Gastrocnemius medialis (tissue), 4 donors: ENCODE measurements at regions not wholly inside any gene's neighbourhood (a gene's known extent, or its start where the extent isn't known, plus 50 kb on each side); places are given as distances from the start of the nearest gene placed in this dataset.

Source experiments
- ATAC-seq, 2 donors: fragments of 150-250 bp; one replicate each; pipeline ENCODE4 v1.9.1; 2016
- DNase-seq, 2 donors: peaks; one replicate each; pipeline ENCODE4 v3.0.0-alpha.2; 2019
- H3K27ac ChIP-seq, 4 donors: fragments of 200-600 bp; sonication (generic); 1 replicate in 1 of 4; 2 replicates in 3 of 4; pipeline ENCODE4 v1.5.1; 2016 to 2018; ENCODE audit warnings: mild to moderate bottlenecking in 2 of 4, moderate library complexity in 1 of 4
- H3K27me3 ChIP-seq, 3 donors: fragments of 200-600 bp; sonication (generic) in 2 of 3; 1 replicate in 1 of 3; 2 replicates in 2 of 3; pipeline versions ENCODE4 v1.5.1 to v1.6.0; 2016 to 2019; ENCODE audit warnings: mild to moderate bottlenecking in 1 of 3, moderate library complexity in 1 of 3
- H3K36me3 ChIP-seq, 2 donors: fragments of 200-600 bp; sonication (generic) in 1 of 2; one replicate each; pipeline ENCODE4 v1.5.1; 2017 to 2018
- H3K4me1 ChIP-seq, 2 donors: fragments of 200-600 bp; sonication (generic) in 1 of 2; one replicate each; pipeline ENCODE4 v1.5.1; 2016 to 2017; ENCODE audit warnings: mild to moderate bottlenecking in 2 of 2
- H3K4me3 ChIP-seq, 4 donors: fragments of 200-600 bp; sonication (generic) in 3 of 4; 1 replicate in 1 of 4; 2 replicates in 3 of 4; pipeline ENCODE4 v1.5.1; 2016 to 2019; ENCODE audit warnings: mild to moderate bottlenecking in 2 of 4
- H3K9me3 ChIP-seq, 3 donors: fragments of 200-600 bp; sonication (generic) in 2 of 3; 1 replicate in 1 of 3; 2 replicates in 2 of 3; pipeline ENCODE4 v1.5.1; 2016 to 2019
- POLR2A ChIP-seq, 2 donors: fragments of 450-650 bp; IDR thresholded peaks; one replicate each; pipeline ENCODE4 v1.6.1; 2017; ENCODE audit warnings: antibody characterized with exemption in 2 of 2, mild to moderate bottlenecking in 2 of 2, moderate library complexity in 2 of 2
- in situ Hi-C, 4 donors: fragments of 200-750 bp; cut with MboI; loops; one replicate each; pipeline versions ENCODE4 v1.15.0 to v1.8.0; 2017; ENCODE audit warnings: low sequenced_read_pairs in 4 of 4
- intact Hi-C: fragments of 100-400 bp; cut with DNase I; formaldehyde crosslinking; loops from one replicate; pipeline ENCODE4 v1.15.1; 2023; ENCODE audit warnings: low total_unique reads
- TF ChIP-seq, protein P1 (sequence below), 5 experiments: fragments of 450-650 bp in 3 of 5; fragments of 200-600 bp in 2 of 5; sonication (generic) in 2 of 5; IDR thresholded peaks in 4 of 5; conservative IDR thresholded peaks in 1 of 5; 1 replicate in 4 of 5; 2 replicates in 1 of 5; pipeline ENCODE4 v1.5.1; 2016 to 2019; ENCODE audit warnings: antibody characterized with exemption in 5 of 5, mild to moderate bottlenecking in 3 of 5, moderate library complexity in 3 of 5

DNA sequence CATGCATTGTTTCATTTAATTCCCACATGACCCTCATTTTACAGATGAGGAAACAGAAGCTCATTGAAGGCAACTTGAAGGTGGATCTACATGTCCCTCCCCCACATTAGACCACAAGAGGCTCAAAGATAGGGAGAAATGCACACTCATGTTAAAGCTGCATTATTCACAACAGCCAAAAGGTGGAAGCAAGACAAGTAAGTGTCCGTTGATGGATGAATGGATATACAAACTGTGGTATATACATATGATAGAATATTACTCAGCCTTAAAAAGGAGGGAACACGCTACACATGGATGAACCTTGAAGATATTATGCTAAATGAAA is 149.7 kb upstream of the JUN start:
- H3K27ac ChIP-seq = no peak overlapping the region
- intact Hi-C loops = no loop called here
- H3K27me3 ChIP-seq = no peaks in the 10 kb centered on the region
- TF ChIP-seq, protein P1, sequence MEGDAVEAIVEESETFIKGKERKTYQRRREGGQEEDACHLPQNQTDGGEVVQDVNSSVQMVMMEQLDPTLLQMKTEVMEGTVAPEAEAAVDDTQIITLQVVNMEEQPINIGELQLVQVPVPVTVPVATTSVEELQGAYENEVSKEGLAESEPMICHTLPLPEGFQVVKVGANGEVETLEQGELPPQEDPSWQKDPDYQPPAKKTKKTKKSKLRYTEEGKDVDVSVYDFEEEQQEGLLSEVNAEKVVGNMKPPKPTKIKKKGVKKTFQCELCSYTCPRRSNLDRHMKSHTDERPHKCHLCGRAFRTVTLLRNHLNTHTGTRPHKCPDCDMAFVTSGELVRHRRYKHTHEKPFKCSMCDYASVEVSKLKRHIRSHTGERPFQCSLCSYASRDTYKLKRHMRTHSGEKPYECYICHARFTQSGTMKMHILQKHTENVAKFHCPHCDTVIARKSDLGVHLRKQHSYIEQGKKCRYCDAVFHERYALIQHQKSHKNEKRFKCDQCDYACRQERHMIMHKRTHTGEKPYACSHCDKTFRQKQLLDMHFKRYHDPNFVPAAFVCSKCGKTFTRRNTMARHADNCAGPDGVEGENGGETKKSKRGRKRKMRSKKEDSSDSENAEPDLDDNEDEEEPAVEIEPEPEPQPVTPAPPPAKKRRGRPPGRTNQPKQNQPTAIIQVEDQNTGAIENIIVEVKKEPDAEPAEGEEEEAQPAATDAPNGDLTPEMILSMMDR (IDR thresholded peaks at IDR 0.05 in 4 of 5, conservative IDR thresholded peaks at IDR 0.05 in 1 of 5) = no peak
- in situ Hi-C loops = no loop called here
- H3K36me3 ChIP-seq = no peaks in the 10 kb centered on the region
- no peak overlapping the region for H3K4me3 ChIP-seq
- no peak for ATAC-seq
- H3K9me3 ChIP-seq = no peaks in the 10 kb centered on the region
- DNase-seq = no peak
- peaks cover 0 to 14% of the 10 kb centered on the region in 2 donors for H3K4me1 ChIP-seq

DNA sequence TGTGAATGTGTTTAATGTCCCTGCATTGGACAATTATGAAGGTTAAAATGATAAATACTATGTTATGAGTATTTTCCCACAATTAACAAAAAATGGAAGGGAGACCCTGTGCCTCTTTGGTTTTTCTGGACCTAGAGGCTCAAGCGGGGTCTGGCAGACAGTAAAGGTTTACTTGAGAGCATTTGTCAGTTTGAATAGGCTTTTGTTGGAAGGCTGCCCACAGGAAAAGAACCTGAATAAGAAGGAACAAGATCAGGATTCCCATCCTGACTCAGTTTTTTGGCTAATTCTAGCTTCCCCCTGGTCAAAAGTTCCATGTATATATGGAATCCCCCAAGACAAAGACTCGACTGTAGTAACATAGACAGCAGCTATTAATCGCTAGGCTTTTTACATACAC is 150.9 kb upstream of the JUN start:
- H3K4me1 ChIP-seq = peaks cover 0 to 14% of the 10 kb centered on the region in 2 donors
- in situ Hi-C loops = no loop called here
- H3K27me3 ChIP-seq = no peaks in the 10 kb centered on the region
- no peaks in the 10 kb centered on the region for H3K36me3 ChIP-seq
- intact Hi-C loops = no loop called here
- no peak overlapping the region for H3K27ac ChIP-seq
- H3K4me3 ChIP-seq = no peak overlapping the region
- TF ChIP-seq POLR2A (IDR thresholded peaks at IDR 0.05) = no peak
- TF ChIP-seq, protein P1 (IDR thresholded peaks at IDR 0.05 in 4 of 5, conservative IDR thresholded peaks at IDR 0.05 in 1 of 5) = no peak
- ATAC-seq = no peak
- DNase-seq = no peak
- H3K9me3 ChIP-seq = no peaks in the 10 kb centered on the region

DNA sequence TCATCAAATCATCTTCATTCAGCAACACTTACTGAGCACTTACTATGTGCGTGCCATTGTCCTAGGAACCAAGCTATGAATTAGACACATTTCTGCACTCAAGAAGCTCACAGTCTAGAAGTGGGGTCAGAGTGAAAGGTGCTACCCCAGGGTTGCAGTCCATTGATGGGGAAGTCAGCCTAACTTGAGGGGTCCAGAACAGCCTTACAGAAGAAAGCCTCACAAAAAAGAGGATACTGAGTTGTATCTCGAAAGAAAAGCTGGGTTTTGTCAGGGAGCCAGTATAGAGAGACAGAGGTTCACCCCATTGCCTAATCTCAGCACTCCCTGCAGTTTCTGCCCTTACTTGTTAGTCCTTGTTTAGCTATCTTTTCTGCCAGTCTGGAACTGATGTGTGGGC is 153.1 kb upstream of the JUN start:
- TF ChIP-seq, protein P1 (IDR thresholded peaks at IDR 0.05 in 4 of 5, conservative IDR thresholded peaks at IDR 0.05 in 1 of 5) = no peak
- TF ChIP-seq POLR2A (IDR thresholded peaks at IDR 0.05) = no peak
- Histone ChIP-seq H3K4me1 (peaks cover 0 to 8% of the 10 kb centered on the region in 2 donors), H3K4me3 (no peak overlapping the region), H3K36me3 (no peaks in the 10 kb centered on the region), H3K27me3 (no peaks in the 10 kb centered on the region), H3K27ac (no peak overlapping the region), H3K9me3 (no peaks in the 10 kb centered on the region)
- ATAC-seq (no peak), DNase-seq (no peak)
- intact Hi-C loops (no loop called here), in situ Hi-C loops (no loop called here)

DNA sequence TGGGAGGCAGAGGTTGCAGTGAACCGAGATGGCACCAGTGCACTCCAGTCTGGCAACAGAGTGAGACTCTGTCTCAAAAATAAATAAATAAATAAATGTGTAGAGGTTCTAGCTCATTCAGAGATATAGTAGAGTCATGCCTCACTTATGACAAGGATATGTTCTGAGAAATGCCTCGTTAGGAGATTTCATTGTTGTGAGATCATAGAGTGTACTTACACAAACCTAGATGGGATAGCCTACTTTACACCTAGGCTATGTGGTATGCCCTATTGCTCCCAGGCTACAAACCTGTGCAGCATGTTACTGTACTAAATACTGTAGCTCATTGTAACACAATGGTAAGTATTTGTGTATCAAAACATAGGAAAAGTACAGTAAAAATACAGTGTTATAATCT is 155.3 kb upstream of the JUN start:
- H3K4me1 ChIP-seq = peaks cover 0 to 3% of the 10 kb centered on the region in 2 donors

More for the DNA sequence above, 155.3 kb upstream of the JUN start:
- Histone ChIP-seq H3K4me3 (no peak overlapping the region), H3K27me3 (no peaks in the 10 kb centered on the region), H3K27ac (no peak overlapping the region), H3K36me3 (no peaks in the 10 kb centered on the region), H3K9me3 (no peaks in the 10 kb centered on the region)
- in situ Hi-C loops (no loop called here), intact Hi-C loops (no loop called here)
- TF ChIP-seq POLR2A (IDR thresholded peaks at IDR 0.05) = no peak
- TF ChIP-seq, protein P1 (IDR thresholded peaks at IDR 0.05 in 4 of 5, conservative IDR thresholded peaks at IDR 0.05 in 1 of 5) = no peak
- no peak for ATAC-seq
- DNase-seq = no peak
